ENCODE measurements at regions not wholly inside any gene's neighbourhood (a gene's known extent, or its start where the extent isn't known, plus 50 kb on each side); places are given as distances from the start of the nearest gene placed in this dataset.

GRCh38 chr5:98309785-98310598 is 463.5 kb upstream of the RGMB start:
- H3K27me3 ChIP-seq (replicated peaks in 1 of 4; ENCODE audit: control insufficient read depth in 3 of 4, extremely low read depth in 1 of 4, insufficient read depth in 3 of 4, low read length in 3 of 4), result no peaks in the 10 kb centered on the region
- no peak overlapping the region for H3K56ac ChIP-seq (replicated peaks; ENCODE audit: insufficient read length, low read depth, low read length)
- TF ChIP-seq EZH2 (IDR thresholded peaks at IDR 0.05; ENCODE audit: low read depth, low read length, severe bottlenecking) (no peak), SRF (IDR thresholded peaks at IDR 0.05; ENCODE audit: low read depth, low read length) (no peak), ATF3 (IDR thresholded peaks at IDR 0.05; ENCODE audit: insufficient read depth, low read depth, low read length) (no peak), NRF1 (IDR thresholded peaks at IDR 0.05; ENCODE audit: low read depth, low read length) (no peak), TCF12 (IDR thresholded peaks at IDR 0.05; ENCODE audit: low read depth, low read length) (peak; percentile 35; the same call in 1 of the 2 replicates), ATF2 (IDR thresholded peaks at IDR 0.05; ENCODE audit: low read length) (no peak), SIRT6 (IDR thresholded peaks at IDR 0.05; ENCODE audit: low read length) (no peak), RAD21 (IDR thresholded peaks at IDR 0.05 in 1 of 2, conservative IDR thresholded peaks at IDR 0.05 in 1 of 2; ENCODE audit: low read depth in 2 of 2, low read length in 2 of 2) (0 out of 4 replicates have a peak, but pooled peaks of 1 of the 2 experiments have one; percentile 4)
- H2BK5ac ChIP-seq (ENCODE audit: low read depth, low read length), result peak overlapping the region; percentile 69; the same call in 1 of the 2 replicates
- no peak overlapping the region for H3K27ac ChIP-seq (ENCODE audit: low read depth, low read length)
- H4K20me1 ChIP-seq (replicated peaks in 1 of 2; ENCODE audit: control insufficient read depth in 1 of 2, insufficient read depth in 2 of 2, low read length in 2 of 2), result no peaks in the 10 kb centered on the region
- H3K9me3 ChIP-seq (ENCODE audit: insufficient read depth in 2 of 2, low read depth in 1 of 2, low read length in 1 of 2), result no peaks in the 10 kb centered on the region
- no peak overlapping the region for H3K14ac ChIP-seq (ENCODE audit: insufficient read length)
- H3K4me1 ChIP-seq (replicated peaks in 1 of 4; ENCODE audit: control insufficient read depth in 3 of 4, insufficient read depth in 4 of 4, low read length in 3 of 4), result peaks cover 0 to 9% (median 4%) of the 10 kb centered on the region in 4 experiments; a peak in 6 of 7 replicates
- no peak overlapping the region for H3K4ac ChIP-seq (replicated peaks; ENCODE audit: insufficient read length, low read depth, low read length)
- CTCF ChIA-PET (ENCODE audit: partially characterized antibody), result interaction anchor here (0.7 kb wide), 1 partner anchor 459 kb away, joined by 3 read pairs; no protein-coding TSS in a partner anchor
- H4K8ac ChIP-seq (ENCODE audit: extremely low read depth, insufficient read depth, low read length), result no peak overlapping the region
- no peaks in the 10 kb centered on the region for H3K23me2 ChIP-seq (ENCODE audit: low read depth, low read length)
- POLR2A ChIA-PET (ENCODE audit: partially characterized antibody), result no interaction called here
- H3K4me3 ChIP-seq (ENCODE audit: extremely low read depth in 1 of 4, insufficient read depth in 2 of 4, low read depth in 3 of 4, low read length in 4 of 4), result no peak overlapping the region
- H3K36me3 ChIP-seq (ENCODE audit: control insufficient read depth in 2 of 4, insufficient read depth in 4 of 4, low read length in 3 of 4), result no peaks in the 10 kb centered on the region
- peak overlapping the region; percentile 96 for H2AFZ ChIP-seq (ENCODE audit: low read length)
- H3K79me2 ChIP-seq (ENCODE audit: control insufficient read depth in 1 of 2, insufficient read depth in 2 of 2, low read length in 2 of 2), result no peaks in the 10 kb centered on the region
- no peak overlapping the region for H2BK120ac ChIP-seq (replicated peaks; ENCODE audit: low read depth, low read length)
- DNase-seq (ENCODE audit: low read depth in 1 of 2, low spot score in 2 of 2) (peak; percentile 43 to 48), FAIRE-seq (peak; percentile 90)
- peak overlapping the region in 1 of 2 experiments; percentile 33; a peak in 1 of 4 replicates for H3K4me2 ChIP-seq (ENCODE audit: insufficient read depth in 1 of 2, low read depth in 2 of 2, low read length in 2 of 2)
- no peak overlapping the region for H3K9ac ChIP-seq (replicated peaks in 1 of 4; ENCODE audit: extremely low read depth in 1 of 4, low read depth in 3 of 4, low read length in 3 of 4)
- no peak overlapping the region for H4K91ac ChIP-seq (replicated peaks; ENCODE audit: insufficient read length, low read length)
- no peak overlapping the region for H2BK20ac ChIP-seq (ENCODE audit: low read length)
- 47% methylated on average over 7 of the region's 7 CpGs; no CpG with 5 or more reads in 1 of the 2 experiments for WGBS, 2 experiments (ENCODE audit: extremely low coverage in 1 of 2, insufficient coverage in 1 of 2, insufficient read length in 1 of 2, insufficient replicate concordance in 2 of 2, low coverage in 1 of 2, low lambda C conversion rate in 2 of 2, missing lambda C conversion rate in 1 of 2)
- H2AK5ac ChIP-seq (ENCODE audit: low read depth, low read length), result no peak overlapping the region
- H3K79me1 ChIP-seq (ENCODE audit: low read depth, low read length), result no peaks in the 10 kb centered on the region
- H4K5ac ChIP-seq (ENCODE audit: insufficient read length, low read depth, low read length), result no peak overlapping the region
- 0 out of 2 replicates have a peak overlapping the region, but pooled peaks have one; percentile 1 for H2BK12ac ChIP-seq (ENCODE audit: low read depth, low read length)
- H3K18ac ChIP-seq (ENCODE audit: extremely low read depth, low read length), result no peak overlapping the region
- H3K23ac ChIP-seq (ENCODE audit: insufficient read length), result no peak overlapping the region
- H2BK15ac ChIP-seq (ENCODE audit: low read length), result no peak overlapping the region

Data from H1 (cell line).